Mononuclear cell (primary cell): ENCODE measurements at regions not wholly inside any gene's neighbourhood (a gene's known extent, or its start where the extent isn't known, plus 50 kb on each side); places are given as distances from the start of the nearest gene placed in this dataset.
"Not testable (repeated sequence)": the region's sequence is repeated elsewhere in the genome, so short reads cannot be mapped to it uniquely, and the experiment has no call there.

ENCODE experiments used
- H3K27me3 ChIP-seq: 2 replicates; pipeline ENCODE4 v1.6.0; 2011; ENCODE audit warnings: low read length, control low read depth; ENCODE audit not compliant: insufficient read depth
- H3K4me1 ChIP-seq: 2 replicates; pipeline ENCODE4 v1.5.1; 2011; ENCODE audit warnings: mild to moderate bottlenecking, low read length, control low read depth; ENCODE audit not compliant: insufficient read depth
- H3K4me3 ChIP-seq: 2 replicates; pipeline ENCODE4 v1.5.1; 2011; ENCODE audit warnings: mild to moderate bottlenecking, low read length, moderate library complexity
- H3K9me3 ChIP-seq: 2 replicates; pipeline ENCODE4 v1.5.1; 2011; ENCODE audit warnings: low read depth, mild to moderate bottlenecking, control low read depth, low read length

DNA sequence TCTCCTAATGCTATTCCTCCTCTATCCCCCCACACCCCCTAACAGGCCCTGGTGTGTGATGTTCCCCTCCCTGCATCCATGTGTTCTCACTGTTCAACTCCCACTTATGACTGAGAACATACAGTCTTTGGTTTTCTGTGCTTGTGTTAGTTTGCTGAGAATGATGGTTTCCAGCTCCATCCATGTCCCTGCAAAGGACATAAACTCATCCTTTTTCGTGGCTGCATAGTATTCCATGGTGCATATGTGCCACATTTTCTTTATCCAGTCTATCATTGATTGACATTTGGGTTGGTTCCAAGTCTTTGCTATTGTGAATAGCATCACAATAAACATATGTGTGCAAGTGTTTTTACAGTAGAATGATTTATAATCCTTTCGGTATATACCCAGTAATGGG, 870.0 kb upstream of the SLC39A10 start:
- not testable (repeated sequence) for H3K4me3 ChIP-seq, H3K9me3 ChIP-seq

DNA sequence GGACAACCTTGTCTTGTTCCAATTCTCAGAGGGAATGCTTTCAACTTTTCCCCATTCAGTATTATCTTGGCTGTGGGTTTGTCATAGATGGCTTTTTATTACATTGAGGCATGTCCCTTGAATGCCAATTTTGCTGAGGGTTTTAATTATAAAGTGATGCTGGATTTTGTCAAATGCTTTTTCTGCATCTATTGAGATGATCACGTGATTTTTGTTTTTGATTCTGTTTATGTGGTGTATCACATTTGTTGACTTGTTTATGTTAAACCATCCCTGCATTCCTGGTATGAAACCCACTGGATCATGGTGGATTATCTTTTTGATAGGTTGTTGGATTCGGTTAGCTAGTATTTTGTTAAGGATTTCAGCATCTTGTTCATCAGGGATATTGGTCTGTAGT, 885.6 kb upstream of the SLC39A10 start:
- not testable (repeated sequence) for H3K9me3 ChIP-seq, H3K4me3 ChIP-seq, H3K4me1 ChIP-seq, H3K27me3 ChIP-seq

More for the DNA sequence above, 870.0 kb upstream of the SLC39A10 start:
- H3K4me1 ChIP-seq, H3K27me3 ChIP-seq: not testable (repeated sequence)

DNA sequence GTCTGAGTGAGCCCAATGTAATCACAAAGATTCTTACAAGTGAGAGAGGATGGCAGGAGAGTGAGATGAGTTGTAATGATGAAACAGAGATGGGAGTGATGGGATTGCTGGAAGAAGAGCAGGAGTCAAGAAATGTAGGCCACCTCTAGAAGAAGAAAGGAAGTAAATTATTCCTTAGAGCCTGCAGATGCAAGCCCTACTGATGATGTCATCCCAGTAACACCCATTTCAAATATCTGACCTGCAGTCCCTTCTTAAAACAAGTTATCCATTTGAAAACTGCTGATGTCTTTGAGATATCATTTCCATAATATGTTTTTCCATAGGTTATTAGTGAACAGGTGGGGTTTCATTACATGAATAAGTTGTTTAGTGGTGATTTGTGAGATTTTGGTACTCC, 888.0 kb upstream of the SLC39A10 start:
- Histone ChIP-seq H3K4me3 (no peak overlapping the region), H3K9me3 (no peaks in the 10 kb centered on the region), H3K4me1 (no peaks in the 10 kb centered on the region), H3K27me3 (no peaks in the 10 kb centered on the region)

DNA sequence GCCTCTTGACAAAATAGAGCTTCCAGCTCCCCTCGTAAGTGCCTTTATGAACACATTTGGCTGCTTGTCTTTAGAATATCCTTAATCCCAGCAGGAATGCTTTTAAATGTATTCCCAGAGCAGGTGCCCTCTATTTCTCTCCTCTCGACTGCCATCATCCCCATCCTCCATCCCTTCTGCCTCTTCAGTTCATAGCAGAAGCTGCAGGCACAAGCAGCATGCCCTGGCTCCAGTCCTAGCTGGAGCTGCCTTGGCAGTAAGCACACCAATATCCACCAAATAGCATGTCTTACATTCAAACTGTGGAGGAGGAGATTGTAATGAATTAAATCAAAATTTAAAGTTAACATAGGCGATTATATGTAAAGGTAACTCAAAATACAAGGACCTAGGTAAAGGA, 891.3 kb upstream of the SLC39A10 start:
- no peaks in the 10 kb centered on the region for H3K4me1 ChIP-seq
- no peaks in the 10 kb centered on the region for H3K9me3 ChIP-seq
- H3K27me3 ChIP-seq = no peaks in the 10 kb centered on the region
- no peak overlapping the region for H3K4me3 ChIP-seq

DNA sequence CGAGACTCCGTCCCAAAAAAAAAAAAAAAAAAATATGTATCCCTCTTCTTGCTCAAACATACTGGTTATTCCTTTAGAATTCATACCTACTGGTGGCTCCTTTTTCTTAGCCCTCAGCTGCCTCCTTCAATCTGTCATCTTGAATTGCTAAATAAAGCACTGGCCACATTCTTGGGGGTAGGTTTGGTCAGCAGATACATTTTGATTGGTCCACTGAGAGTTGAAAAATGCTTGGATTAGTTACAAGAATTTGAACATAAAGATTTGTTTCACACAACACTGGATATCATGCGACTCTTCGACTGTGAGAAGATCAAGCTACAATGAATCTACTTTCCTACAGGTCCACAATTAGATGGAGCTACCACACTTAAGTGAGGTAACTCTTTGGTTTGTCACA, 906.1 kb upstream of the SLC39A10 start:
- Histone ChIP-seq H3K27me3 (no peaks in the 10 kb centered on the region), H3K9me3 (no peaks in the 10 kb centered on the region), H3K4me3 (no peak overlapping the region), H3K4me1 (no peaks in the 10 kb centered on the region)

DNA sequence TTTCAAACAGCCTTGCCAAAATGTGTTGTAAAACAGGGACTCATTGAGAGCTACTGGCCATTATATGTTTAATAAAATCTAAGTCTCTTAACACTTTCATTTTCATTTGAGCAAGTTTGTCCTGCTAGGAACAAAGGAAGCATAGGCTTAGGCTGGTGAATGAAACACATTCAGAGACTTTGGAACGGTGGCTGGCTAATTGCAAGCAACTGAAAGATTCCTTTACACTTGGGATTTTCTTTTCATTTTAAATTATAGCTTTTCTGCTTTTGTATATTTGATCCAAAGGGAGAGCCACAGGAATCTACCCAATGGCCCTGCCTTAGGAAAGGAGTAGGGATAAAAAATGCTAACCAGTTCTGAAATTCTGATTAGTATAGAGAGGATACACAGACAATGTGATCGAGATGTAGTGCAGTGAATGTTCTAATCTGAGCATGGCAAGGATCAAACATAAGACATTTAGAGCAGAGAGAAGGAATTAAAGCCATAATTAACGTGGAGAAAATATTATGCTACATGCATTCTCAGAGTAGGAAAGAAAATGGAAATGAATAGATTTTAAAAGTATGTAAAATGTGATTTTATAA, 911.4 kb upstream of the SLC39A10 start:
- H3K4me3 ChIP-seq = no peak overlapping the region
- no peaks in the 10 kb centered on the region for H3K4me1 ChIP-seq
- H3K9me3 ChIP-seq = no peaks in the 10 kb centered on the region
- H3K27me3 ChIP-seq = no peaks in the 10 kb centered on the region

DNA sequence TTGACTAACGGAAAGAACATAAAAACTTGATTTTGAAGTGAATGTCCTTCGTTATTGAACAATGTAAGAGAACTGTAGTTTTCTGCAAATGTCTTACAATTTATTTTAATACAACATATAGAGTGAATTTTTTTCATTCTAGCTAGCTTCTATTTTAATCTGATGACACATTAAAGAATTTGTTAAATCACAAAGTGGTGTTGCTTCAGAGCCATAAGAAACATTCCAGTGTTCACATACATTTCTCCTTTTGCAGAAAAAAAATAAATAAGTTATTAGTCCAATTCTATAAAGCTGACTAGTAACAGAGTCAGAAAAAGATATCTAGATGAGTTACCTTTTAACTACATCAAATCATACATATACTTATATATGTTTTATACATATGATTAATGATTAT, 914.3 kb upstream of the SLC39A10 start:
- Histone ChIP-seq H3K9me3 (no peaks in the 10 kb centered on the region), H3K4me3 (no peak overlapping the region)

DNA sequence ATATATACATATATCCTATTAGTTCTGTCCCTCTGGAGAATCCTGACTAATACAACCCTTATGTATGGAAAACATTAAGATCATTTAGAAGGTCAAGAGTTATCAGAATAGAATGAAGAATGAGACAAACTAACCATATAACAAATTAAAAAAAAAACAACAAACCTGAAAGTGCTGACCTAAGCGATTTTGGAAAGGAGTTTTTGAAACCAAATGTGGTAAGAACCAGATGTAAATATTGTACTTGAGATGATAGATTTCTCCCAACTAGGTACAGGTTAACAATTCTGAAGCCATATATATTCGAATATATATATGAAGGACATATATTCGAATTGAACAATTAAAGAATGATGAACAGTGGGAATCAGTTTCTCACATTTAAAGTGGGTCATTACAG, 917.8 kb upstream of the SLC39A10 start:
- no peaks in the 10 kb centered on the region for H3K27me3 ChIP-seq
- H3K4me1 ChIP-seq = no peaks in the 10 kb centered on the region
- H3K9me3 ChIP-seq = no peaks in the 10 kb centered on the region
- H3K4me3 ChIP-seq = no peak overlapping the region

More for the DNA sequence above, 914.3 kb upstream of the SLC39A10 start:
- Histone ChIP-seq H3K4me1 (no peaks in the 10 kb centered on the region), H3K27me3 (no peaks in the 10 kb centered on the region)

DNA sequence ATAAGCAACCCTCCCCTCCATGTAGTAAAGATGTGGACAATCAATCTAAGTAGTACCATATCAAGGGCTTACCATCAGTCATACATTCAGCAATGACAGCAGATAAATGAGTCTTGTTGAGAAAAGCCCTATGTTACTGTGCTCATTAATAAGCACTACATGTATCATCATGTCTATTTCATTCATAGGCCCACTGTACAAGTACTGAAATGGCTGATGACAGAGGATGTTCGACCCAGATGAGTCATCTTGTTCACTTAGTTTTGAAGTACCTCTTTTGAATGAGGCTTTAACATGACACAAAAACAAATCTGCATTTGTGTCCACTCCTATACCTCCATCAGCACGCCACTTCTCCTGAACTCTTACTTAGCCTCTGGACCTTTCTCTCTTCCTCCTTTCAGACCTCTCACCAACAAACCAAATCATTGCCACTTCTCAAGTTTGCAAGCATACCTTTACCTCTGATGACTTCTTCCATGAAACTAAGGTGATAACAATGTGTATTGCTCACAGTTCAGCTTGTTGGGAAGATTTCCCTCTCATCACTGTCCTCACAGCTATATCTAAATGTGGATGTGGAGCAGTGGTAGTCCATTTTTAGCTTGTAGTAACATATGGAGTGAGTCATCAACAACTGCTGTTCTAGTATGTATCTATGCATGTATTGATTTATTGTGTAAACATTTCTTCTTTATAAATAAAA, 921.0 kb upstream of the SLC39A10 start:
- Histone ChIP-seq H3K27me3 (no peaks in the 10 kb centered on the region), H3K9me3 (no peaks in the 10 kb centered on the region), H3K4me1 (no peaks in the 10 kb centered on the region), H3K4me3 (no peak overlapping the region)

DNA sequence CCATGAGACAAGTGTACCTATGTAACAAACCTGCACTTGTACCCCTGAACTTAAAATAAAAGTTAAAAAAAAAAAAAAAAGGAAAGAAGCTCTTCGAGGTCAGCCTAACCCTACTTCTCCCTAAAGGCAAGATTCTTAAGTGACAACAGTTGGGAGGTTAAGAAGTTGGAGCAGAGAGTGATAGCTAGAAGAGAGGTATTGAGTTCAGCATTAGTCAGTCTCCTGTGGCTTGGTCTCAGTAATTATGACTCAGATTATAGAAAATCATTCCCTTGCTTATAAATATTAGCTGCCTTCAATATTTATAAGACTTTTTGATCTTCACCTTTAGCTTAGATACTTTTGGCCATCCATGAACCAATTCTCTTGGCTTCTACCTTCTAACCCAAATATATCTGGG, 926.8 kb upstream of the SLC39A10 start:
- Histone ChIP-seq H3K4me1 (no peaks in the 10 kb centered on the region), H3K9me3 (no peaks in the 10 kb centered on the region), H3K27me3 (no peaks in the 10 kb centered on the region), H3K4me3 (no peak overlapping the region)

DNA sequence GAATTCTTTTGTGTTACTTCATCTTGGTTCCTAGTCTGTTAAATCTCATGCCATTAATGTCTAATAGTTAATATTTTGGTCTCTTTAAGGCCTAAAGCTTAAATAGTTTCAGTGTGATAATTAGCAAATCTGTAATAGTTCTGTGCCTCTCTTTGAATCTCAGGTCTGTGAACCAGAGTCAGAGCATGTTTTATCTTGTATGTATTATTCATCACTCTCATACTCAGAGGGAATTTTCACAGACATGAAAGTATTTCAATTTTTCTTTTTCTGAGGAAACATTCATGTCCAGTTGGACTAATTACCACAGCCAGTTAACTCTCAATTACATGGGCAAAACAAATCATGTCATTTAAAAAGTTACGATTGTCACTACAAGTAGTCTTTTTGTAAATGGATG, 931.9 kb upstream of the SLC39A10 start:
- Histone ChIP-seq H3K27me3 (no peaks in the 10 kb centered on the region), H3K4me3 (no peak overlapping the region), H3K4me1 (no peaks in the 10 kb centered on the region), H3K9me3 (no peaks in the 10 kb centered on the region)

DNA sequence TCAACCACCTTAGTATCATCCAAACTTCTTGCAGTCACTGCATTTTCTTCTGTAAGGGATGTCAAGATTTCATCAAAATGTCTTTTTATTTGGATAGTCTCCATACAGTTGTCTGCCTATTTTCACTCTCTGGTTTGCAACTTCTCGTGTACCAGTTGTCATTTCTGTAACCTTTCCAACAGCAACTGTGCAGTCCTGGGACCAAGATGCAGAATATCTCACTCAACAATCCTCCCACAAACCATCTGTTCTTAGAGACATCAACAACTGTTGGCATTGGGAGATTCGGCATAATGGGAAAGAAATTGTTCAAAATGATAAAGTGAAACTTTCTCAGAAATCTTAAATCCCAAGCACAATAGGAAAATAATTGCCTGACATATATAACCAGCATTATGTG, 933.6 kb upstream of the SLC39A10 start:
- no peaks in the 10 kb centered on the region for H3K27me3 ChIP-seq
- no peaks in the 10 kb centered on the region for H3K4me1 ChIP-seq
- no peak overlapping the region for H3K4me3 ChIP-seq
- no peaks in the 10 kb centered on the region for H3K9me3 ChIP-seq

DNA sequence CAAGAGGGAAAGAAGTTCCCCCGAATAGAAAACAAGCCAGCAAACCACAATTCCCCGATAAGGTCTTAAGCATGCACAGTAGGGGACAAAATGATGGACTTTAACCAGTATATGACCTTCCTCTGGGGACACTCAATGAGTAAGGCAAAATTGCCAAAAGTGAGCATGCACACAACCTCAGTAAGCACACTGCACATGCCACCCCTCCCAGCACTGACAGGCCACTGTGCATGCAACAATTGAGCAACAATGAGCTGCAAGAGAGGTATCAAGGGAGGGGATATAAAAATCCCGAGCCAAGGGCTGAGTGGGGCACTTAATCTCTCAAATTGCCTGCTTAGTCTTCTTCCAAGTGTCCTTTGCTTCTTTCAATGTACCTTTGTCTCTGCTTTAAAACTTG, 935.8 kb upstream of the SLC39A10 start:
- Histone ChIP-seq H3K4me3 (no peak overlapping the region), H3K9me3 (no peaks in the 10 kb centered on the region), H3K27me3 (no peaks in the 10 kb centered on the region), H3K4me1 (no peaks in the 10 kb centered on the region)

DNA sequence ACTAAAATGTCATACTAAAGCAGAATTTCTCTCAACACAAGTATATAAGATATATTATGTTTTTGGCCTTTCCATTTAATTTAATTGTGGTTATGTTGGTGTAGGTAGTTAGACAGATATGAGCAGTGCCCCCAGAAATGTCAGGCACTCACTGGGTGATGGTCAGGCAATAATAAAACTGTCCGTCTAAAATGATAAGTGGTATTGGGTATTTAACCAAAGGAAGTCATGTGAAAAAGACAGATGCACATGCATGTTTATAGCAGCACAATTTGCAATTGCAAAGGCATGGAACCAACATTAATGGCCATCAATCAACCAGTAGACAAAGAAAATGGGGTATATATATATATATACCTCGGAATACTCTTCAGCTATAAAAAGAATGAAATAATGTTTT, 936.6 kb upstream of the SLC39A10 start:
- Histone ChIP-seq H3K9me3 (no peaks in the 10 kb centered on the region), H3K4me1 (no peaks in the 10 kb centered on the region), H3K4me3 (no peak overlapping the region), H3K27me3 (no peaks in the 10 kb centered on the region)

DNA sequence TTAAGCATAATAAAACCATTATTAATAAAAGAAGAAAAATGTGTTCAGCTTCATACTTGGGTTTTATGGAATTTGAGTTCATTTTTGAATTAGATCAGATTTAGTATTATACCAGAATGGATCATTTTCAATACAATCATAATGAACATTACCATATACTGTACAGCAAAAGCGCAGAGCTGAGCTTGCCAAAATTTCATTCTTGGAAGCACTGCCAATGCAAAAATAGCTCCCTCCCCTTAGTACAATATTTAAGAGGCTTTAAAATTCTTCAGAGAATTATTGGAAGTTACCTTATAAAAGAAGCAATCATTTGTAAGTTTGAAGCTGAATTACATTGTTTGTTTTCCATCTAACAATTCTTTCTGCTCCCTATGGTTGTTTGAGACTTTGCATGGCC, 938.1 kb upstream of the SLC39A10 start:
- no peaks in the 10 kb centered on the region for H3K4me1 ChIP-seq
- H3K4me3 ChIP-seq = no peak overlapping the region
- H3K27me3 ChIP-seq = no peaks in the 10 kb centered on the region
- no peaks in the 10 kb centered on the region for H3K9me3 ChIP-seq

DNA sequence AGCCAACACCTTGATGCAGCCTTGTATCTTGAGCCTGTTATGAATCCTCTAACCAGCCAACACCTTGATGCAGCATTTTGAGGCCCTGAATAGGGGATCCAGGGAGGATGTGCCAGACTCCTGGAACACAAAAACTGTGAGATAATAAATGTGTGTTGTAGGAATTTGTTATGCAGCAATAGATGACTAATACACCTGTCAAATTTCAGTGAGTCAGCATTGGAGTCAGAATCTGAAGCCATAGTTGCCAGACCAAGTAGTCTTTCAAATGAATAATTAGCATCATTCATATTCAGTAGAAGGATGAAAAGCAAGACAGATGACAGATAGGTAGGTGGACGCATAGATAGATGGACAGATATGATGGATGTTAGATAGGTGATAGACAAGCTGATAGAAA, 942.5 kb upstream of the SLC39A10 start:
- no peaks in the 10 kb centered on the region for H3K27me3 ChIP-seq
- no peaks in the 10 kb centered on the region for H3K9me3 ChIP-seq
- H3K4me1 ChIP-seq = no peaks in the 10 kb centered on the region
- no peak overlapping the region for H3K4me3 ChIP-seq
